Neural cell (in vitro differentiated cells): ENCODE measurements at regions not wholly inside any gene's neighbourhood (a gene's known extent, or its start where the extent isn't known, plus 50 kb on each side); places are given as distances from the start of the nearest gene placed in this dataset.

Source experiments
- H2AFZ ChIP-seq: fragments of 200-600, 300-800 bp; sonication (generic), shearing (Covaris generic); 2 replicates; pipeline ENCODE4 v1.6.0; 2014; ENCODE audit warnings: low read depth, mild to moderate bottlenecking, antibody characterized with exemption, low read length, moderate library complexity
- H3F3A ChIP-seq: fragments of 200-600 bp; shearing (Covaris generic); 2 replicates; pipeline ENCODE4 v1.6.1; 2016; ENCODE audit warnings: mild to moderate bottlenecking, moderate library complexity, mixed read lengths, antibody characterized with exemption, low read length; ENCODE audit not compliant: insufficient read depth, poor library complexity, severe bottlenecking
- H3K27ac ChIP-seq: fragments of 200-600, 300-800 bp; sonication (generic), shearing (Covaris generic); 2 replicates; pipeline ENCODE4 v1.5.1; 2014; ENCODE audit warnings: mild to moderate bottlenecking, low read length, moderate library complexity
- H3K27me3 ChIP-seq: fragments of 300-800, 200-600 bp; sonication (generic), shearing (Covaris generic); 2 replicates; pipeline ENCODE4 v1.6.0; 2014; ENCODE audit warnings: mild to moderate bottlenecking, low read depth, low read length, moderate library complexity; ENCODE audit not compliant: insufficient read depth
- H3K36me3 ChIP-seq: fragments of 300-800, 200-600 bp; sonication (generic), shearing (Covaris generic); 2 replicates; pipeline ENCODE4 v1.5.1; 2014; ENCODE audit warnings: mild to moderate bottlenecking, antibody characterized with exemption, low read length, moderate library complexity; ENCODE audit not compliant: insufficient read depth
- H3K4me2 ChIP-seq: fragments of 300-800, 200-600 bp; sonication (generic), shearing (Covaris generic); 2 replicates; pipeline ENCODE4 v1.6.0; 2014; ENCODE audit warnings: mild to moderate bottlenecking, low read length
- H3K4me3 ChIP-seq: fragments of 300-800, 200-600 bp; sonication (generic), shearing (Covaris generic); 2 replicates; pipeline ENCODE4 v1.5.1; 2014; ENCODE audit warnings: mild to moderate bottlenecking, low read length, moderate library complexity
- H3K79me2 ChIP-seq: fragments of 200-600 bp; shearing (Covaris generic); replicated peaks from 2 replicates; pipeline ENCODE4 v1.6.0; 2014; ENCODE audit warnings: mild to moderate bottlenecking, low read length, moderate library complexity; ENCODE audit not compliant: insufficient read depth
- H3K9ac ChIP-seq: fragments of 300-800, 200-600 bp; sonication (generic), shearing (Covaris generic); 2 replicates; pipeline ENCODE4 v1.6.1; 2016; ENCODE audit warnings: mild to moderate bottlenecking, low read length, mixed read lengths
- H3K9me2 ChIP-seq: fragments of 200-600 bp; shearing (Covaris generic); 2 replicates; pipeline ENCODE4 v1.6.1; 2016; ENCODE audit warnings: mild to moderate bottlenecking, low read length, mixed read lengths; ENCODE audit not compliant: insufficient read depth
- H3K9me3 ChIP-seq: fragments of 200-600, 300-800 bp; sonication (generic), shearing (Covaris generic); 2 replicates; pipeline ENCODE4 v1.6.1; 2016; ENCODE audit warnings: mild to moderate bottlenecking, mixed run types, low read length, moderate library complexity, mixed read lengths
- H4K20me1 ChIP-seq: fragments of 200-600 bp; shearing (Covaris generic); 2 replicates; pipeline ENCODE4 v1.6.1; 2016; ENCODE audit warnings: mild to moderate bottlenecking, mixed run types; ENCODE audit not compliant: insufficient read depth
- EP300 ChIP-seq: fragments of 450-650 bp; conservative IDR thresholded peaks from 2 replicates; pipeline ENCODE4 v1.6.1; 2014; ENCODE audit warnings: antibody characterized with exemption, mild to moderate bottlenecking, moderate library complexity; ENCODE audit not compliant: poor library complexity, severe bottlenecking
- EZH2 ChIP-seq: fragments of 200-600, 300-800 bp; shearing (Covaris generic), sonication (generic); IDR thresholded peaks from 2 replicates; pipeline ENCODE4 v1.6.1; 2014; ENCODE audit warnings: antibody characterized with exemption, low read length, borderline replicate concordance, mild to moderate bottlenecking; ENCODE audit not compliant: insufficient read depth, poor library complexity, severe bottlenecking
- MXI1 ChIP-seq: fragments of 450-650 bp; conservative IDR thresholded peaks from 2 replicates; pipeline ENCODE4 v1.6.1; 2014; ENCODE audit warnings: antibody characterized with exemption, mild to moderate bottlenecking; ENCODE audit not compliant: poor library complexity, severe bottlenecking
- POLR2AphosphoS5 ChIP-seq: IDR thresholded peaks from 2 replicates; pipeline ENCODE4 v1.6.1; 2012
- RAD21 ChIP-seq: fragments of 450-650 bp; conservative IDR thresholded peaks from 2 replicates; pipeline ENCODE4 v1.6.1; 2014; ENCODE audit warnings: antibody characterized with exemption, mild to moderate bottlenecking, moderate library complexity
- SMC3 ChIP-seq: fragments of 450-650 bp; conservative IDR thresholded peaks from 2 replicates; pipeline ENCODE4 v1.6.1; 2014; ENCODE audit warnings: antibody characterized with exemption, mild to moderate bottlenecking, moderate library complexity; ENCODE audit not compliant: poor library complexity
- TAF1 ChIP-seq: IDR thresholded peaks from 2 replicates; pipeline ENCODE4 v1.6.1; 2012; ENCODE audit warnings: low read depth
- TF ChIP-seq, protein P1 (sequence below): fragments of 450-650 bp; IDR thresholded peaks from 2 replicates; pipeline ENCODE4 v1.5.1; 2014; ENCODE audit warnings: antibody characterized with exemption, mild to moderate bottlenecking, moderate library complexity; ENCODE audit not compliant: poor library complexity, severe bottlenecking
- TF ChIP-seq, protein P2 (sequence below): IDR thresholded peaks from 2 replicates; pipeline ENCODE4 v1.6.1; 2012; ENCODE audit warnings: borderline replicate concordance

GRCh38 chr2:78775291-78775690 is 250.2 kb upstream of the REG3G start:
- no peak overlapping the region for H3K9ac ChIP-seq
- H3K4me2 ChIP-seq, result no peak overlapping the region
- H4K20me1 ChIP-seq, result no peaks in the 10 kb centered on the region
- TF ChIP-seq RAD21, result no peak
- TF ChIP-seq POLR2AphosphoS5, result no peak
- no peak for TF ChIP-seq EP300
- no peak for TF ChIP-seq TAF1
- TF ChIP-seq, protein P1, sequence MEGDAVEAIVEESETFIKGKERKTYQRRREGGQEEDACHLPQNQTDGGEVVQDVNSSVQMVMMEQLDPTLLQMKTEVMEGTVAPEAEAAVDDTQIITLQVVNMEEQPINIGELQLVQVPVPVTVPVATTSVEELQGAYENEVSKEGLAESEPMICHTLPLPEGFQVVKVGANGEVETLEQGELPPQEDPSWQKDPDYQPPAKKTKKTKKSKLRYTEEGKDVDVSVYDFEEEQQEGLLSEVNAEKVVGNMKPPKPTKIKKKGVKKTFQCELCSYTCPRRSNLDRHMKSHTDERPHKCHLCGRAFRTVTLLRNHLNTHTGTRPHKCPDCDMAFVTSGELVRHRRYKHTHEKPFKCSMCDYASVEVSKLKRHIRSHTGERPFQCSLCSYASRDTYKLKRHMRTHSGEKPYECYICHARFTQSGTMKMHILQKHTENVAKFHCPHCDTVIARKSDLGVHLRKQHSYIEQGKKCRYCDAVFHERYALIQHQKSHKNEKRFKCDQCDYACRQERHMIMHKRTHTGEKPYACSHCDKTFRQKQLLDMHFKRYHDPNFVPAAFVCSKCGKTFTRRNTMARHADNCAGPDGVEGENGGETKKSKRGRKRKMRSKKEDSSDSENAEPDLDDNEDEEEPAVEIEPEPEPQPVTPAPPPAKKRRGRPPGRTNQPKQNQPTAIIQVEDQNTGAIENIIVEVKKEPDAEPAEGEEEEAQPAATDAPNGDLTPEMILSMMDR, result no peak
- no peak for TF ChIP-seq EZH2
- no peak for TF ChIP-seq MXI1
- TF ChIP-seq SMC3, result no peak
- TF ChIP-seq, protein P2, sequence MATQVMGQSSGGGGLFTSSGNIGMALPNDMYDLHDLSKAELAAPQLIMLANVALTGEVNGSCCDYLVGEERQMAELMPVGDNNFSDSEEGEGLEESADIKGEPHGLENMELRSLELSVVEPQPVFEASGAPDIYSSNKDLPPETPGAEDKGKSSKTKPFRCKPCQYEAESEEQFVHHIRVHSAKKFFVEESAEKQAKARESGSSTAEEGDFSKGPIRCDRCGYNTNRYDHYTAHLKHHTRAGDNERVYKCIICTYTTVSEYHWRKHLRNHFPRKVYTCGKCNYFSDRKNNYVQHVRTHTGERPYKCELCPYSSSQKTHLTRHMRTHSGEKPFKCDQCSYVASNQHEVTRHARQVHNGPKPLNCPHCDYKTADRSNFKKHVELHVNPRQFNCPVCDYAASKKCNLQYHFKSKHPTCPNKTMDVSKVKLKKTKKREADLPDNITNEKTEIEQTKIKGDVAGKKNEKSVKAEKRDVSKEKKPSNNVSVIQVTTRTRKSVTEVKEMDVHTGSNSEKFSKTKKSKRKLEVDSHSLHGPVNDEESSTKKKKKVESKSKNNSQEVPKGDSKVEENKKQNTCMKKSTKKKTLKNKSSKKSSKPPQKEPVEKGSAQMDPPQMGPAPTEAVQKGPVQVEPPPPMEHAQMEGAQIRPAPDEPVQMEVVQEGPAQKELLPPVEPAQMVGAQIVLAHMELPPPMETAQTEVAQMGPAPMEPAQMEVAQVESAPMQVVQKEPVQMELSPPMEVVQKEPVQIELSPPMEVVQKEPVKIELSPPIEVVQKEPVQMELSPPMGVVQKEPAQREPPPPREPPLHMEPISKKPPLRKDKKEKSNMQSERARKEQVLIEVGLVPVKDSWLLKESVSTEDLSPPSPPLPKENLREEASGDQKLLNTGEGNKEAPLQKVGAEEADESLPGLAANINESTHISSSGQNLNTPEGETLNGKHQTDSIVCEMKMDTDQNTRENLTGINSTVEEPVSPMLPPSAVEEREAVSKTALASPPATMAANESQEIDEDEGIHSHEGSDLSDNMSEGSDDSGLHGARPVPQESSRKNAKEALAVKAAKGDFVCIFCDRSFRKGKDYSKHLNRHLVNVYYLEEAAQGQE, result no peak
- no peaks in the 10 kb centered on the region for H3F3A ChIP-seq
- H3K9me3 ChIP-seq, result no peaks in the 10 kb centered on the region
- H3K27ac ChIP-seq, result no peak overlapping the region
- H3K4me3 ChIP-seq, result no peak overlapping the region
- no peaks in the 10 kb centered on the region for H3K36me3 ChIP-seq
- no peaks in the 10 kb centered on the region for H3K9me2 ChIP-seq
- no peaks in the 10 kb centered on the region for H3K79me2 ChIP-seq
- H2AFZ ChIP-seq, result no peak overlapping the region
- H3K27me3 ChIP-seq, result no peaks in the 10 kb centered on the region

- H3K27me3 ChIP-seq, result no peaks in the 10 kb centered on the region
- no peaks in the 10 kb centered on the region for H4K20me1 ChIP-seq
- H3K4me3 ChIP-seq, result no peak overlapping the region
- H3K4me2 ChIP-seq, result no peak overlapping the region
- H3K9me3 ChIP-seq, result no peaks in the 10 kb centered on the region
- no peak overlapping the region for H2AFZ ChIP-seq
- H3K36me3 ChIP-seq, result no peaks in the 10 kb centered on the region
- no peak overlapping the region for H3K9ac ChIP-seq
- no peaks in the 10 kb centered on the region for H3K9me2 ChIP-seq
- no peaks in the 10 kb centered on the region for H3F3A ChIP-seq
- TF ChIP-seq TAF1, result no peak
- no peak for TF ChIP-seq POLR2AphosphoS5
- no peak for TF ChIP-seq EZH2
- TF ChIP-seq EP300, result no peak
- TF ChIP-seq RAD21, result no peak
- TF ChIP-seq, protein P2, result no peak
- no peak for TF ChIP-seq SMC3
- TF ChIP-seq MXI1, result no peak
- TF ChIP-seq, protein P1, result no peak
- no peaks in the 10 kb centered on the region for H3K79me2 ChIP-seq
- no peak overlapping the region for H3K27ac ChIP-seq
Measured at GRCh38 chr2:78778756-78779510, 246.6 kb upstream of the REG3G start.
